IMR-90 (cell line): ENCODE measurements at regions not wholly inside any gene's neighbourhood (a gene's known extent, or its start where the extent isn't known, plus 50 kb on each side); places are given as distances from the start of the nearest gene placed in this dataset.
A peak's percentile ranks its signal among the peaks of the same experiment; 100 is the strongest.

Experiments used
- ATAC-seq: fragments of 200-7000 bp; cut with Tn5 transposase; 2 replicates; pipeline ENCODE4 v1.9.1; 2020; ENCODE audit warnings: low read depth, mild to moderate bottlenecking, moderate library complexity
- BruUV-seq: library from RNA; stranded (reverse); fragments of 400-500 nt; replicated peaks from 2 replicates; lab custom pipeline; 2021; lab: Mats Ljungman, UMichigan
- CTCF ChIA-PET: fragments of 300-600 bp; formaldehyde crosslinking; extraction: SDS; loops from one replicate; lab custom pipeline; 2021; ENCODE audit warnings: antibody characterized with exemption; lab: Yijun Ruan, JAX
- POLR2A ChIA-PET: fragments of 300-600 bp; sonication (Branson Sonifier 250); formaldehyde crosslinking; loops from one replicate; lab custom pipeline; 2022; ENCODE audit warnings: antibody characterized with exemption; ENCODE audit not compliant: unreplicated experiment; lab: Charles Lee
- DNase-seq: peaks from one replicate; pipeline ENCODE4 v3.0.0; 2013
- H2AFZ ChIP-seq: replicated peaks from 2 replicates; pipeline ENCODE3; 2013; ENCODE audit warnings: low read length, mild to moderate bottlenecking; ENCODE audit not compliant: poor library complexity
- H2AK5ac ChIP-seq: 2 replicates; pipeline ENCODE4 v1.6.1; 2013; ENCODE audit warnings: low read depth, low read length, inconsistent platforms
- H2AK9ac ChIP-seq: replicated peaks from 2 replicates; pipeline ENCODE3; 2013; ENCODE audit warnings: mild to moderate bottlenecking, low read depth, low read length, moderate library complexity; ENCODE audit not compliant: poor library complexity
- H2BK120ac ChIP-seq: 2 replicates; pipeline ENCODE4 v1.6.1; 2013; ENCODE audit warnings: low read depth, low read length, inconsistent platforms
- H2BK15ac ChIP-seq: 3 replicates; pipeline ENCODE4 v1.6.1; 2013; ENCODE audit warnings: low read depth, low read length, inconsistent platforms
- H2BK20ac ChIP-seq: 2 replicates; pipeline ENCODE4 v1.6.1; 2013; ENCODE audit warnings: low read depth, mild to moderate bottlenecking, inconsistent platforms, low read length, moderate library complexity
- H2BK5ac ChIP-seq: 2 replicates; pipeline ENCODE4 v1.6.1; 2013; ENCODE audit warnings: mild to moderate bottlenecking, low read depth, low read length, inconsistent platforms; ENCODE audit not compliant: poor library complexity, severe bottlenecking
- H3K14ac ChIP-seq: replicated peaks from 2 replicates; pipeline ENCODE4 v1.6.1; 2013; ENCODE audit warnings: low read depth, low read length, inconsistent platforms
- H3K18ac ChIP-seq: 2 replicates; pipeline ENCODE4 v1.6.1; 2013; ENCODE audit warnings: low read depth, low read length, control low read depth
- H3K23ac ChIP-seq: 2 replicates; pipeline ENCODE4 v1.6.1; 2013; ENCODE audit warnings: low read depth, low read length, inconsistent platforms
- H3K27ac ChIP-seq: 2 replicates; pipeline ENCODE4 v1.5.1; 2013; ENCODE audit warnings: mild to moderate bottlenecking, control low read depth, low read length; ENCODE audit not compliant: insufficient read depth
- H3K27me3 ChIP-seq: 2 replicates; pipeline ENCODE4 v1.6.1; 2013; ENCODE audit warnings: low read length; ENCODE audit not compliant: control insufficient read depth, insufficient read depth
- H3K36me3 ChIP-seq: 2 replicates; pipeline ENCODE4 v1.6.1; 2013; ENCODE audit warnings: low read length, mixed read lengths; ENCODE audit not compliant: control insufficient read depth, insufficient read depth
- H3K4ac ChIP-seq: 2 replicates; pipeline ENCODE4 v1.6.1; 2013; ENCODE audit warnings: low read depth, low read length, inconsistent platforms
- H3K4me1 ChIP-seq: 2 replicates; pipeline ENCODE4 v1.6.1; 2013; ENCODE audit warnings: low read length, mixed read lengths; ENCODE audit not compliant: control insufficient read depth, insufficient read depth
- H3K4me2 ChIP-seq: 2 replicates; pipeline ENCODE4 v1.6.1; 2013; ENCODE audit warnings: low read depth, mild to moderate bottlenecking, control low read depth, low read length, moderate library complexity
- H3K4me3 ChIP-seq: 2 replicates; pipeline ENCODE4 v1.5.1; 2013; ENCODE audit warnings: low read depth, mild to moderate bottlenecking, control low read depth, low read length, moderate library complexity; ENCODE audit not compliant: insufficient read depth
- H3K56ac ChIP-seq: 2 replicates; pipeline ENCODE4 v1.6.1; 2013; ENCODE audit warnings: low read length, inconsistent platforms; ENCODE audit not compliant: insufficient read depth; ENCODE audit errors: extremely low read depth
- H3K79me1 ChIP-seq, 2 experiments: 2 replicates each; pipeline ENCODE4 v1.6.1; 2013; ENCODE audit warnings: low read length in 2 of 2, inconsistent platforms in 1 of 2, low read depth in 1 of 2
- H3K9ac ChIP-seq: 2 replicates; pipeline ENCODE4 v1.6.1; 2013; ENCODE audit warnings: low read depth, low read length, control low read depth
- H3K9me1 ChIP-seq: 2 replicates; pipeline ENCODE4 v1.6.1; 2013; ENCODE audit warnings: low read length, inconsistent platforms; ENCODE audit not compliant: insufficient read depth
- H3K9me3 ChIP-seq: 2 replicates; pipeline ENCODE4 v1.6.1; 2013; ENCODE audit warnings: low read length; ENCODE audit not compliant: control insufficient read depth, insufficient read depth
- H4K20me1 ChIP-seq: 2 replicates; pipeline ENCODE4 v1.6.1; 2013; ENCODE audit warnings: low read length, inconsistent platforms; ENCODE audit not compliant: insufficient read depth
- H4K5ac ChIP-seq: 2 replicates; pipeline ENCODE4 v1.6.1; 2013; ENCODE audit warnings: mild to moderate bottlenecking, low read depth, low read length, control low read depth
- H4K8ac ChIP-seq, 2 experiments: 2 replicates each; pipeline ENCODE4 v1.6.1; 2013; ENCODE audit warnings: low read depth in 2 of 2, low read length in 2 of 2, control low read depth in 1 of 2, inconsistent platforms in 1 of 2
- H4K91ac ChIP-seq: 2 replicates; pipeline ENCODE4 v1.6.1; 2013; ENCODE audit warnings: low read depth, low read length, inconsistent platforms; ENCODE audit not compliant: insufficient read depth
- BHLHE40 ChIP-seq: fragments of 150-350 bp; IDR thresholded peaks from 2 replicates; pipeline ENCODE4 v1.6.1; 2016; ENCODE audit warnings: mild to moderate bottlenecking, low read depth, low read length
- FOS ChIP-seq: fragments of 150-350 bp; IDR thresholded peaks from 2 replicates; pipeline ENCODE4 v1.6.1; 2016; ENCODE audit warnings: low read depth, low read length
- MAFK ChIP-seq: IDR thresholded peaks from 2 replicates; pipeline ENCODE4 v1.6.1; 2012; ENCODE audit warnings: low read depth, low read length, improper control_type of control experiment
- RCOR1 ChIP-seq: IDR thresholded peaks from 2 replicates; pipeline ENCODE4 v1.6.1; 2012; ENCODE audit warnings: mild to moderate bottlenecking, low read length, improper control_type of control experiment; ENCODE audit not compliant: insufficient replicate concordance
- WGBS, 2 experiments: methylation state at CpG; one replicate each; pipeline versions ENCODE4 v1.1.5 to v1.1.7; 2013; ENCODE audit warnings: missing lambda C conversion rate in 2 of 2; ENCODE audit not compliant: insufficient read length in 1 of 2; ENCODE audit errors: extremely low coverage in 2 of 2; 5-methylcytosine and 5-hydroxymethylcytosine counted together
- dilution Hi-C: fragments of 300-500 bp; cut with HindIII; formaldehyde crosslinking; loops from one replicate; pipeline ENCODE4 v1.14.3; 2018; ENCODE audit warnings: low sequenced_read_pairs; ENCODE audit not compliant: unreplicated experiment
- in situ Hi-C: fragments of 300-500 bp; cut with MboI; formaldehyde crosslinking; loops from 3 replicates; pipeline ENCODE4 v1.14.3; 2019; ENCODE audit warnings: low sequenced_read_pairs, inconsistent platforms, mixed read lengths
- intact Hi-C: fragments of 100-400 bp; cut with micrococcal nuclease; formaldehyde crosslinking; loops from 2 replicates; pipeline ENCODE4 v1.10.0; 2022
- TF ChIP-seq, protein P1 (sequence below): conservative IDR thresholded peaks from 2 replicates; pipeline ENCODE4 v1.5.1; 2012; ENCODE audit warnings: mild to moderate bottlenecking, low read depth, low read length, improper control_type of control experiment
- TF ChIP-seq, protein P2 (sequence below): fragments of 150-350 bp; IDR thresholded peaks from 2 replicates; pipeline ENCODE4 v1.6.1; 2017; ENCODE audit warnings: mild to moderate bottlenecking, antibody characterized with exemption, low read length, low read depth

DNA sequence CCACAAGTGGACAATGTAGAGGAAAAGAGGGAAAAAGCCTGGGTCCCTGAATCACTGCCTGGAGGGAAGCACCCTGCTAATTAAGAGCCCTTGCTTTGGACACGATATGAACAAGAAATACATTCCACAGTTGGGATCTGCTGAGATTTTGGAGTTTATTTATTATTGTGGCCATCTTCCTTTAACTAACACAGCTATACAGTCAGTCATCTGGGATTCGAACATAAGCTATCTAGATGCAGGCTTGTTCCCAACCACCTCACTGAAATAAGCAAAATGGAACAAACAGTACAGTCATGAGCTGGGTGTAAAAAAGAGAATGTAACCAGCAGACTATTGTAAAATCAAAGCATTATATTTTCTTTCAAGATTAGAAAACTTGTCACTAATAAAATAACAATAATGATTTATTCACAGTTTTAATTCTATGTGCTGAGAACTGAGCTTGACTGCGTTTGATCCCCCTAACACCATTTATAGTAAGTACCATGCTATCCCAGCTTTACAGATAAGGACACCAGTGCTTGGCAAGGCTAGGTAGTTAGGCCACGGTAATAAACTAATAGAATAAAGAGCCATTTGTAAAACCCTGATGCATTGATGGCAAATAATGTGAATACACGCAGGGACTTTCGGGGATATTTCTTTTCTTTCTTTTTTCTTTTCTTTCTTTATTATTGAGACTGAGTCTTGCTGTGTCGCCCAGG lies 223.8 kb upstream of the KLF6 start:
- ChIA-PET CTCF (no interaction called here), POLR2A (no interaction called here)
- no peak overlapping the region for H2AFZ ChIP-seq

More for the DNA sequence above, 223.8 kb upstream of the KLF6 start:
- Histone ChIP-seq H4K20me1 (no peaks in the 10 kb centered on the region), H3K4me2 (no peak overlapping the region), H3K27ac (no peak overlapping the region), H2BK15ac (0 out of 3 replicates have a peak overlapping the region, but pooled peaks have one; percentile 58), H3K4me1 (no peaks in the 10 kb centered on the region; the same call in 1 of the 2 replicates), H2BK5ac (no peak overlapping the region), H3K23ac (no peak overlapping the region), H2BK20ac (0 out of 2 replicates have a peak overlapping the region, but pooled peaks have one; percentile 13), H3K18ac (no peak overlapping the region; the same call in 1 of the 2 replicates), H4K5ac (no peak overlapping the region), H3K56ac (no peak overlapping the region), H3K4me3 (no peak overlapping the region), H3K9me1 (no peaks in the 10 kb centered on the region), H3K4ac (peak overlapping the region; percentile 26; the same call in 1 of the 2 replicates), H4K91ac (no peak overlapping the region), H3K14ac (no peak overlapping the region), H3K79me1 (no peaks in the 10 kb centered on the region), H3K27me3 (no peaks in the 10 kb centered on the region), H2AK5ac (no peak overlapping the region), H3K9me3 (peaks cover 4% of the 10 kb centered on the region), H4K8ac (no peak overlapping the region; a peak in 1 of 4 replicates), H2BK120ac (peak overlapping the region; percentile 33; the same call in 1 of the 2 replicates), H2AK9ac (no peak overlapping the region), H3K36me3 (no peaks in the 10 kb centered on the region), H3K9ac (no peak overlapping the region)
- BruUV-seq = no TSS peak
- in situ Hi-C loops (no loop called here), intact Hi-C loops (no loop called here), dilution Hi-C loops (no loop called here)
- peak; percentile 77 for ATAC-seq
- WGBS, 2 experiments = 100% methylated on average over 1 of the region's 7 CpGs; no CpG with 5 or more reads in 1 of the 2 experiments
- TF ChIP-seq FOS (no peak), BHLHE40 (no peak), MAFK (no peak), RCOR1 (no peak)
- TF ChIP-seq, protein P1, sequence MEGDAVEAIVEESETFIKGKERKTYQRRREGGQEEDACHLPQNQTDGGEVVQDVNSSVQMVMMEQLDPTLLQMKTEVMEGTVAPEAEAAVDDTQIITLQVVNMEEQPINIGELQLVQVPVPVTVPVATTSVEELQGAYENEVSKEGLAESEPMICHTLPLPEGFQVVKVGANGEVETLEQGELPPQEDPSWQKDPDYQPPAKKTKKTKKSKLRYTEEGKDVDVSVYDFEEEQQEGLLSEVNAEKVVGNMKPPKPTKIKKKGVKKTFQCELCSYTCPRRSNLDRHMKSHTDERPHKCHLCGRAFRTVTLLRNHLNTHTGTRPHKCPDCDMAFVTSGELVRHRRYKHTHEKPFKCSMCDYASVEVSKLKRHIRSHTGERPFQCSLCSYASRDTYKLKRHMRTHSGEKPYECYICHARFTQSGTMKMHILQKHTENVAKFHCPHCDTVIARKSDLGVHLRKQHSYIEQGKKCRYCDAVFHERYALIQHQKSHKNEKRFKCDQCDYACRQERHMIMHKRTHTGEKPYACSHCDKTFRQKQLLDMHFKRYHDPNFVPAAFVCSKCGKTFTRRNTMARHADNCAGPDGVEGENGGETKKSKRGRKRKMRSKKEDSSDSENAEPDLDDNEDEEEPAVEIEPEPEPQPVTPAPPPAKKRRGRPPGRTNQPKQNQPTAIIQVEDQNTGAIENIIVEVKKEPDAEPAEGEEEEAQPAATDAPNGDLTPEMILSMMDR = no peak
- TF ChIP-seq, protein P2, sequence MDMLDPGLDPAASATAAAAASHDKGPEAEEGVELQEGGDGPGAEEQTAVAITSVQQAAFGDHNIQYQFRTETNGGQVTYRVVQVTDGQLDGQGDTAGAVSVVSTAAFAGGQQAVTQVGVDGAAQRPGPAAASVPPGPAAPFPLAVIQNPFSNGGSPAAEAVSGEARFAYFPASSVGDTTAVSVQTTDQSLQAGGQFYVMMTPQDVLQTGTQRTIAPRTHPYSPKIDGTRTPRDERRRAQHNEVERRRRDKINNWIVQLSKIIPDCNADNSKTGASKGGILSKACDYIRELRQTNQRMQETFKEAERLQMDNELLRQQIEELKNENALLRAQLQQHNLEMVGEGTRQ = no peak
- DNase-seq = peak; percentile 65
